GM19025 (cell line): ENCODE measurements at regions not wholly inside any gene's neighbourhood (a gene's known extent, or its start where the extent isn't known, plus 50 kb on each side); places are given as distances from the start of the nearest gene placed in this dataset.
A peak's percentile ranks its signal among the peaks of the same experiment; 100 is the strongest.

ENCODE experiments used
- ATAC-seq: cut with Tn5 transposase; IDR thresholded peaks from one replicate; pipeline ENCODE4 v1.9.1; 2021; ENCODE audit warnings: mild to moderate bottlenecking, low read depth, moderate library complexity; ENCODE audit not compliant: unreplicated experiment

GRCh38 chr13:31049833-31050232 is 111.9 kb downstream of the HSPH1 start:
- no peak for ATAC-seq

- no peak for ATAC-seq
Measured at GRCh38 chr13:31049083-31049482, 112.6 kb downstream of the HSPH1 start.

- ATAC-seq: no peak
Measured at GRCh38 chr13:31048521-31048920, 113.2 kb downstream of the HSPH1 start.

DNA sequence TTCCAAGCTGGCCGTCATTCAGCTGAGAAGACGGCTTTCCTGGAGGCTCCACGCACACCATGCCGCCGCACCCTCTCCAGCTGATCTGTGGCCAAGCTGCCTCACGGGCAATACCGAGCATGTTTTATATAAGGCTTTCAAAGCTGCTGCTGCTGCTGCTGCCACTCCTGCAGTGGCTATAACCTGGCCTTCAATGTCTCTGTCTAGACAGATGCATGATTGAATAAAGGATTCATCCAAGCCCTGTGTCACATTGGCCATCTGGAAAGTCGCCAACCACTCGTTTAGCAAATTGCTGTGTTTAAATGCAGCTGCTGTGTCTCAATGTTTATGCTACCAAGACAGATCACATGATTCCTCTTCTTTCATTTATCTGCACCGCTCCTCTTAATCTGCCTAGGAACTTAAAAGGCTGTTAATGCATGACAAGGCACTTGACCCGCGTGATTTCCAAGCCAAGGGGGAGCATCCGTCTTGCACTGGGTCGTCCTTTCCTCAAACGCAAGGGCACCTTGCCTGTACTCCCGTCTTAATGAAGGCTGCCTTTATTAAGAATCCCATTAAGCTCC is 114.3 kb downstream of the TEX26 start:
- no peak for ATAC-seq

DNA sequence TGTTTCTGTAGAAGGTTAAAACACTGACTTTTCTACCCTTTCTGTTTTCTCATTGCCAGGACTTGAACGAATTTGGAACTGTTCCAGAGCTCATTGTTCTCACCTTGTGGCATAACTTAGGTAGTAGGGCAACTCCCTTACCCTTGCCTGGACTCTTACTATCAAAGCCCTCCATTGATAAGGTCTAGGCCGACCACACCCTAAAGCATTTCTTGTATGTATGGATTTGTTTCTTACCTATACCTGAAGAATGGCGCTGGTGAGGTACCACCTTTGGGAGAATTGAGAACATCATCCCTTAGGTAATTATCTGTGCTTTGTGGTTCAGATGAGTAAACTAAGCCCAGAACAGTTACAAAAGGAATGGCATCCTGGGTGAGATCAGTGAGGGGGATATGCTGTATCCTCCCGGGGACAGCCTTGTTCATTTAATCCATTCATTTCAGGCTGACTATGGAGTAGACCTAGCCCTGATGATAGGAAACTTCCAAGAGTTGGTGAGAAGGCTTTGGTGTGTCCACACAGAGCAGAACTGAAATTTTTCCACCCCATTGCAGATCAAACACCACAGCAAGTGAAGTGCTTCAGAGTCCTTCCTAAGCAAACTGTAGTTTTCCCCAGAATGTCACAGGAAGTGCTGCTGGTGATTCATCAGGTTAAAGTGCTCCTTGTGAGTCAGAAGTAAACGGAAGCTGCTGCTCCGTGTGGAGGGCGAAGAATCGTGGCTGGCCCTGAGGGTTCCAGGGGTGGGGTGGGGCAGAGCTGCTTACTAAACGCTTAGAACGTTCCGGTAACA is 113.0 kb downstream of the TEX26 start:
- ATAC-seq: no peak

DNA sequence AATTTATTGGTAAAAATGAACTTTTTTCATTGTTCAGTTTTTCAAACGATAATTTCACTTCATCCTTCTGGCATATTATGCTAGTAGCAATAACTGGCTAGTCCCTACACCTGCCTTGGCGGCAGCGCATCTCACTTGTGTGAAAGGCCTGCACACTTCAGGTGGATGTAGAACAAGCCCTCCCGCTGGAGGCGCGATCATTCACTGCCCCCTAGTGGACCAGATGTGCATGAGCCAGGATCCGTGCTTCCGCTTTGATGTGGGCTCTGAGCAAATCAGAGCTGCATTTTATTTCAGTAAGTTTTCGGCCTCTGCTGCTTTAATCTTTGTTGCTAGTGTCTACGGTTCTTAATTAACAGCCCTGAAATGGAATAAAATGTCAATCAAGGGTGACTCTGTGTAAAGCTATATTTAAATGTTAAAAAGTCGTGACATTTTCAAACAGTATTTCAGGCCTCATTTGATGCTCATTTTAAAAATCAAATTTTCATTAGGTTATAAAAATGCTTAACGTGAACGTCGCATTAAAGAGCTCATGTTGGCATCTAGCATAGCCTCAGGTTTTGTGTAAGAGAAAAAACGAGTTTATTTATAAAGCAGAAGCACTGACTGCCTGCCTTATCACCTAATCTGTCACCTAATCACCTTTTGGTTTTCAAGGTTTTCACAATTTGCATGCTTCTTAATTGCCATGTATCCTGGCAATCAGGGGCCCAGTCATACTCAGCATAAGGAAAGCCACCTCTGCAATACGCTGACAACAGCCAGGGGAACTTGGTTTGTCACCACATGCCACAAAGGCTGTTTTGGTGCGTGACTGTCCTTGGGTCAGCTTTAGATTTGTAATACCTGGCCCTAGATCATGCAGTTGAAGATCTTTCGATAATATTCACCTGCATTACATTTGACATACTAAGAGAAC is 112.2 kb downstream of the TEX26 start:
- ATAC-seq: peak; percentile 79

DNA sequence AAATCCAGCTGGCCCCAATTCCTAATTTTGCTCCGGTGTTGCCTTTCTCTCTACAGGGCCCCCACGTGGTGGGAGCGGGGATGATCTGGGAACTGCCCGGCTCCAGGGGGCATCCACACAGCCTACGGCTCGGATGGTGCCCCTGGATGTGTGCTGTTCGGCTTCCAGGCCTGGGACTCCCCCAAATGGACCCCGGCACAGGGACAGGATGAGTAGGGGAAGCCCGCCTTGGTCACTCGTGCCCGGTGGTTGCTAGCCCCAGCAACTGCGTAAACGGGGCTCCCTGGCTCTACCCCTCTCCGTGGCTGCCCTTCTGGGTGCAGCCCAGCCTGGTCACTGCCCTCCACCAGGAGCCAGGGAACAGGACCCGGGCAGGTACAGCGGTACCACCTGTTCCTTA is 111.5 kb downstream of the TEX26 start:
- peak; percentile 9 for ATAC-seq

DNA sequence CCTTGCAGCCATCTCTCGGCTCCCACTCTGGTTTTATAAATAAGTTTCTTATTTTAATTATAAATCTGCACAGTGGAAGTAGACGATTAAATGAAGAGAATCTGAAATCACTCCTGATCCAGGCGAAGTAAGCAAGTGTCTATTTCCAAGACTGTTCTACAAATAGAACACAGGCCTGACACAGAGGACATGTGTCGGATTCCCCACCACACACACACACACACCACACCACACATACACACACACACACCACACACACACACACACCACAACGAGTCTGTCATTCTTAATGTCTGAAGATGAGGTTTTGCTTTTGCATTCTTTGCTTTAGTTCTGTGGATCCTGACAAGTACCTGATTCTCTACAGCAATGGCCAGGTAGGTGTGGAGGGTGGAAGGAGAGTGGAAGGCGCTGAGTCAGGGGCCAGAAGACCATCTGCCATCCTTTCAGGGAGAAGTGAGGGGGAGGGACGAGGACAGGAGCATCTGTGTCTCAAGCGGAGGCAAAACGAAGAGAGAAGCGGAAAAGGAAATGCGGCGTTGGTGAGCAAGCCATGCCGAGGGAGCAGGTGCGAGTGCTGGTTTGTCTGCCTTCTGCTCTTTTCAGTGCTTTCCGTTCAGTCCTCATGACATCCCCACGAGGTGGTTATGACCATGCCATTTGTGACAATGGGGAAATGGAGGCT is 110.2 kb downstream of the TEX26 start:
- ATAC-seq: no peak

DNA sequence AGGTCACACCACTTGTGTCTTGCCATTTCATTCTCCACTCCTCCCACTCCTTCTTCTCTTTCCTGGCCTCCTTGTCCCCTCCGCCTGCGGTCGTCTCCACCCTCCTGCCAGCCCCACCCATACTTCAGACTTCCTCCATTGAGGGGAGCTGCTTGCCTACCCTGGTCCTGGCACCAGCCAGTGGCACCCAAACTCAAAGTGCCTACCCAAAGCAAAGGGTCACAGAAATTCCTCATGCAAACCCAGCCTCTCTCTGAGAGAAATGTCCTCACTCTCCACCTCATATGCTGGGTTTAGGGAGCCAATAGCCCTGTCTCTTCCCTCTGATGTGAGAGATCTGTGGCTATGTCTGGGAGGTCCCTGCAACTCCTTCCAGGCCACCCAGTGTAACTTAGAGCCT is 109.6 kb downstream of the TEX26 start:
- no peak for ATAC-seq

DNA sequence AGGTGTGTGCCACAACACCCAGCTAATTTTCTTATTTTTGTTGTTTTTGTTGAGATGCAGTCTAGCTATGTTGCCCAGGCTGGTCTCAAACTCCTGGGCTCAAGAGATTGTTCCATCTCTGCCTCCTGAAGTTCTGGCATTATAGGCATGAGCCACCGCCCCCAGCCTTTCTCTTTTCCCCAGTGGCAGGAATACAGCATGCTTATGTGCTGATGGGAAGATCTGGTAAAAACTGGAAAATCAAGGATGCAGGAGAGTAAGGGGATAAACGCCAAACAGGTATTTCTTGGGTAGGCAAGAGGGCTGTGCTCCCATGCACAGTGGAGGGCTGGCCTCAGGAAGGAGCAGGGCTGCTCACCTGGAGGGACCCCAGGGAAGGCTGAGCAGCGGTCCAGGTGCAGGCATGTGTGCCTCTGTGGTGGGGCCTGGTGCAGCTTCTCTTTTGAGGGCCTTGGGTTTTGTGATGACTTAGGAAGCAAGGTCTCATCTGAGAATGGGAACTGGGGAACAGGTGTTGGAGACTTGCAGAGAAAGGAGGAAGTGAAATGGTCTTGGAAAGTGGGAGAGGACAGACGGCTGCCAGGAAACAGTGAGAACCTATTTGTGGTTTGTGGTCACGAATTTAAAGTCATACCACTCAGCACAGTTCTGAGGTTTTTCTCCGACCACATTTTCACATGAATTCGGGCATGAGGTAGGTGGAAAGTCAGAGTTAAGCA is 106.5 kb downstream of the TEX26 start:
- ATAC-seq: peak; percentile 75

DNA sequence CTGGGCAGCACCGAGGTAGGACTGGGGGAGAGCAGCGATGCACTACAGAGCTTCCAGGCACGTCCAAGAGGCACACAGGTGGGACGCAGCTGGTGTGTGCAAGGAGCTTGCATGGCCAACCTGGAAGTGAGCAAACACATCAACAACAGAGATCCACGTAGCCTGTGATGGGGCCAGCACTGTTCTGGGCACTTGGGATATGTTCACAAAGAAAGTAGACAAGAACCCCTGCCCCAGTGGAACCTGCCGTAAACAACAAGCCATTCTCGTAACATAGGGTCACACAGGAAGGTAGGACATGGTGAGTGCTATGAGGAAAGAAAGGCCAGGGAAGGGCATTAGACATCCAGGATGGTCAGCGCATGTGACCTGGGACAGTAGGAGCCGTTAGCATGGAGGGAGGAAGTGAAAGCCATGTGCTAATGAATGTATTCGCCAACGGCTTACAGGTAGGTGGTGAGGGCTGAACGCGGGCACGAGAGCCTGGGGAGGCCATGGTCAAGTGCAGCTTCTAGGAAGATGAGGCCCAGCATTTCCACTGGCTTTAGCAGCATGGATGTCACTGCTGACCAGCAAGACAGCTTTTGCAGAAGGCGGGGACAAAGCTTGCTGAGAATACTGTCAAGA is 105.5 kb downstream of the TEX26 start:
- no peak for ATAC-seq

DNA sequence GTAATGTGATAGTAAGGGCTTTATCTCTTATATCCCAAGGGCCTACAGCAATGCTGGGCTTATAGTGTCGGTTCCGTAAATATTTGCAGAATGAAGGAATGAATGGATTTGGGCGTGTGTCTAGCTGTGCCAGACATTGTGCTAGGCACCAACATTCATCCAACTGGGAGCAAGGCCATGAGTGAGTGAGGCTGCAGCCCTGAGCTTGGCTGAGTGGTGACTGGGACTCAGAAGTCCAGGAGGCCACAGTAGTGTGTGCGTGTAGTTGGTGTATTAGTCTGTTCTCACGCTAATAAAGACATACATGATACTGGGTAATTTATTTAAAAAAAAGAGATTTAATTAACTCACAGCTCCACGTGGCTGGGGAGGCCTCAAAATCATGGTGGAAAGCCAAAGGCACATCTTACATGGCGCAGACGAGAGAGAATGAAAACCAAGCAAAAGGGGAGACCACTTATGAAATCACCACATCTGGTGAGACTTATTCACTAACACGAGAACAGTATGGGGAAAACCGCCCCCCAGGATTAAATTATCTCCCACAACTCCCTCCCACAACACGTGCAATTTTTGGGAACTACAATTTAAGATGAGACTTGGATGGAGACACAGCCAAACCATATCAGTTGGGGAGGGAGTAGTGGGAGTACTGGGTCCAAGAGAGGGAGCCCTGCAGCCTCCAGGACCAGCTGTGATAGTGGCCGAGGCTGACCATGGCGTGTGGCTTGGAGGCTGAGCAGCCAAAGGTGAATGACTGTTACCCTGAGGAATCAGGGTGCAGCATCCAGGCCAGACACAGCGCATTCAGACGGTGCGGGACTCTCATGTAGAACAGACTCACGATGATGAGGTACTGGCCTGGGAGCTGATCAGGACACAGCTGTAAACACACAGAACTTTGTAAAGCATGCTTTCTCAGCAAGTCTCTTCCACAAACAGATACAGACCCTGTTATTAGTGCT is 104.6 kb downstream of the TEX26 start:
- ATAC-seq: no peak

GRCh38 chr13:31035185-31035965 is 102.9 kb downstream of the TEX26 start:
- ATAC-seq: no peak

DNA sequence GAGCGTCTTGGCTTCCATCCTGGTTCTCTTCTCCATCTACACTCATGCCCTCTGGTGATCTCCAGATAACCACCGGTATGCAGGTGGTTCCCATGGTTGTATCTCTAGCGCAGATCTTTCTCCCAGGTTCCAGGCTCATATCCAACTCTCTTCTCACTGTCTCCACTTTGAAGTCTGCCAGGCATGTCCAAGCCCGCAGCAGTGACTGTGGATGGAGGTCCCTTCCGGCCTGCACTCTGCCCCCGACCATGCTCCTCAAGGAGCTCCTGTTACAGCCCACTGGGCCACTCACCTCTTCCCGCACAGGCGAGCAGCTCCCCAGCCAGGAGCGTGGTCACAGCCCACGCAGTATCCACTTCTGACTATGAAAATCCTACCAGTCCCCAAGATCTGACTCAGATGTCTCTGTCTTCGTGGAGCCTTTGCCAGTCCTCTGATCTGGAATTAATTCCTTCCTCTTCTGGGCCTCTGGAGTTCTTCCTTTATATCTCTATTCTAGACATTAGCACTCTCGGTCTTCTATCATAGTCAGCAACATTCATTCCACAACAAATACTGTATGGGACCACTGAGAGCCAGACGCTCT is 100.2 kb downstream of the TEX26 start:
- no peak for ATAC-seq

- no peak for ATAC-seq
Measured at GRCh38 chr13:31031482-31031881, 99.0 kb downstream of the TEX26 start.

DNA sequence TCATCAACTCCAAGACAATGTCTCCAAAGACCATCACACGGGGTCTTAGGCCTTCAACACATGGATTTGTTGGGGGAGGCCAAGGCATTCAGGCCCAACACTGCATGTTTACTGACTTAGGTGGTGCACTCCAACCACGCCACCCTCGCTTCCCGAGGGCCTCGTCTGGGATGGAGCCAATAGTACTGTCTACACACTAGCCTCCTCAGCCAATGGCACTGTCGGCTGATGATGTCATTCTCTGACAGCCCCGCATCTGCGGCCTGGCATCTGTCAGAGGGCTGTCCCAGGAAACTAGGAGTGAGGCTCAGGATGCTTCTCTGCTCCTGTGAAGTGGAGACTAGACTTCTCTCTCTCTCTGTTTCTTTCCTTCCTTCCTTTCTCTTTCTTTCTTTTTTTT is 96.6 kb downstream of the TEX26 start:
- no peak for ATAC-seq

DNA sequence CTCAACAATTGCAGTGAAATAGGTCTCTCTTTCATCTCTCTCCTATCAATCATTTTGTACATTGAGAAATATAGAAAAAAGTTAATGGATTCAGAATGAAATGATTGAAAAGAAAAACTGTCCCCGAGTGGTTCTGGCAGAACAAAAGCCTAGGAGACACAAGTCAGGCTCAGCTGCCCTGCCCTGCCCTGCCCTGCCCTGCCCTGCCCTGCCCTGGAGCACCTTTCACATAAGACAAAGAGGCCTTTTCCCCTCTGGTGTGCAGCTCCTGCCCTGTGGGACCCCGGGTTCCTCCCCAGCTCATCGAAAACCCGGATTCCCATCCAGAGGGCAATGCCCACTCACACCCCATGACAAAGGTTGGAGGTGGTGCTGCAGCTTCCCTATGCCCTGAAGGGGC is 94.7 kb downstream of the TEX26 start:
- no peak for ATAC-seq
